WTC11 (cell line): ENCODE measurements at regions not wholly inside any gene's neighbourhood (a gene's known extent, or its start where the extent isn't known, plus 50 kb on each side); places are given as distances from the start of the nearest gene placed in this dataset.

Experiments
- ATAC-seq: fragments of 200-7000 bp; cut with Tn5 transposase; 2 replicates; pipeline ENCODE4 v1.10.0; 2021; ENCODE audit warnings: mild to moderate bottlenecking, moderate library complexity
- CTCF ChIA-PET: fragments of 300-600 bp; sonication (Branson Sonifier 250); formaldehyde crosslinking; loops from one replicate; lab custom pipeline; 2021; ENCODE audit warnings: antibody characterized with exemption; lab: Charles Lee
- POLR2A ChIA-PET: fragments of 350-600 bp; sonication (Branson Sonifier 250); formaldehyde crosslinking; loops from one replicate; lab custom pipeline; 2021; ENCODE audit warnings: antibody characterized with exemption; lab: Charles Lee
- DNase-seq: peaks from one replicate; pipeline ENCODE4 v3.0.0; 2021; ENCODE audit warnings: low spot score
- H3K27ac Mint-ChIP-seq: 2 replicates; pipeline ENCODE4 v1.8.0; 2021; ENCODE audit warnings: mixed read lengths
- H3K27me3 Mint-ChIP-seq: 2 replicates; pipeline ENCODE4 v1.8.0; 2021; ENCODE audit warnings: low read depth, mild to moderate bottlenecking, moderate library complexity, mixed read lengths
- H3K36me3 Mint-ChIP-seq: 2 replicates; pipeline ENCODE4 v1.8.0; 2021; ENCODE audit warnings: mixed read lengths
- H3K4me1 Mint-ChIP-seq: 2 replicates; pipeline ENCODE4 v1.8.0; 2022; ENCODE audit warnings: mixed read lengths
- H3K4me3 Mint-ChIP-seq: 2 replicates; pipeline ENCODE4 v1.8.0; 2021; ENCODE audit warnings: mild to moderate bottlenecking, moderate library complexity, mixed read lengths
- H3K9me3 Mint-ChIP-seq: 2 replicates; pipeline ENCODE4 v1.8.0; 2021; ENCODE audit warnings: mixed read lengths
- EMX1 ChIP-seq: fragments of 250-450 bp; sonication (Bioruptor Pico); IDR thresholded peaks from 2 replicates; pipeline ENCODE4 v1.8.0; 2021; ENCODE audit warnings: mild to moderate bottlenecking
- ESRRA ChIP-seq: sonication (generic); formaldehyde crosslinking; IDR thresholded peaks from 2 replicates; pipeline ENCODE4 v1.8.1; 2022; ENCODE audit warnings: mild to moderate bottlenecking, missing genetic modification reagents, borderline replicate concordance
- ETV6 ChIP-seq: sonication (generic); formaldehyde crosslinking; IDR thresholded peaks from 2 replicates; pipeline ENCODE4 v1.8.1; 2022; ENCODE audit warnings: mild to moderate bottlenecking, missing genetic modification reagents
- FOXK1 ChIP-seq: sonication (generic); formaldehyde crosslinking; IDR thresholded peaks from 2 replicates; pipeline ENCODE4 v1.8.0; 2022; ENCODE audit warnings: mild to moderate bottlenecking, moderate library complexity, missing genetic modification reagents
- GABPB1 ChIP-seq: sonication (generic); formaldehyde crosslinking; IDR thresholded peaks from 2 replicates; pipeline ENCODE4 v1.8.1; 2023; ENCODE audit warnings: mild to moderate bottlenecking, missing genetic modification reagents
- GTF2I ChIP-seq: fragments of 250-450 bp; sonication (Bioruptor Pico); conservative IDR thresholded peaks from 2 replicates; pipeline ENCODE4 v1.4.0; 2021; ENCODE audit warnings: mild to moderate bottlenecking
- HMGA2 ChIP-seq: fragments of 250-450 bp; sonication (Bioruptor Pico); IDR thresholded peaks from 2 replicates; pipeline ENCODE4 v1.4.0; 2021; ENCODE audit warnings: mild to moderate bottlenecking, moderate library complexity
- HMGXB4 ChIP-seq: sonication (generic); formaldehyde crosslinking; IDR thresholded peaks from 2 replicates; pipeline ENCODE4 v1.8.1; 2023; ENCODE audit warnings: mild to moderate bottlenecking, moderate library complexity, missing genetic modification reagents
- IRF1 ChIP-seq: sonication (generic); formaldehyde crosslinking; IDR thresholded peaks from 2 replicates; pipeline ENCODE4 v1.8.0; 2023; ENCODE audit warnings: missing genetic modification reagents
- JAZF1 ChIP-seq: fragments of 250-450 bp; sonication (Bioruptor Pico); IDR thresholded peaks from 2 replicates; pipeline ENCODE4 v1.9.0; 2021; ENCODE audit warnings: moderate library complexity, mild to moderate bottlenecking, inconsistent platforms
- KAT7 ChIP-seq: sonication (generic); formaldehyde crosslinking; IDR thresholded peaks from 2 replicates; pipeline ENCODE4 v1.8.1; 2023; ENCODE audit warnings: missing genetic modification reagents, mild to moderate bottlenecking, borderline replicate concordance
- NR1H2 ChIP-seq: sonication (generic); formaldehyde crosslinking; IDR thresholded peaks from 2 replicates; pipeline ENCODE4 v1.9.0; 2021; ENCODE audit warnings: mild to moderate bottlenecking, moderate library complexity, missing genetic modification reagents
- OVOL2 ChIP-seq: fragments of 250-450 bp; sonication (Bioruptor Pico); IDR thresholded peaks from 2 replicates; pipeline ENCODE4 v1.9.0; 2021; ENCODE audit warnings: mild to moderate bottlenecking, borderline replicate concordance
- ZNF138 ChIP-seq: sonication (generic); formaldehyde crosslinking; conservative IDR thresholded peaks from 2 replicates; pipeline ENCODE4 v1.8.1; 2022; ENCODE audit warnings: mild to moderate bottlenecking, moderate library complexity, missing genetic modification reagents
- ZNF263 ChIP-seq: sonication (generic); formaldehyde crosslinking; IDR thresholded peaks from 2 replicates; pipeline ENCODE4 v1.8.1; 2022; ENCODE audit warnings: low read depth, mild to moderate bottlenecking, moderate library complexity, missing genetic modification reagents
- ZNF423 ChIP-seq: fragments of 250-450 bp; sonication (Bioruptor Pico); IDR thresholded peaks from 2 replicates; pipeline ENCODE4 v2.1.2; 2022; ENCODE audit warnings: mild to moderate bottlenecking, moderate library complexity
- ZNF425 ChIP-seq: fragments of 250-450 bp; sonication (Bioruptor Pico); conservative IDR thresholded peaks from 2 replicates; pipeline ENCODE4 v1.9.0; 2021; ENCODE audit warnings: mild to moderate bottlenecking
- TF ChIP-seq, protein P1 (sequence below): sonication (generic); formaldehyde crosslinking; IDR thresholded peaks from 2 replicates; pipeline ENCODE4 v1.8.1; 2022; ENCODE audit warnings: low read depth, mild to moderate bottlenecking, moderate library complexity, missing genetic modification reagents, borderline replicate concordance

GRCh38 chr18:78867131-78867530, 112.5 kb upstream of the SALL3 start:
- ChIA-PET POLR2A (no interaction called here), CTCF (interaction anchor here (1.1 to 1.5 kb wide), 2 partner anchors 8 to 12 kb away, joined by 3 to 14 read pairs; no protein-coding TSS in a partner anchor)
- no peaks in the 10 kb centered on the region for H3K36me3 Mint-ChIP-seq
- no peaks in the 10 kb centered on the region; the same call in 1 of the 2 replicates for H3K27me3 Mint-ChIP-seq
- H3K27ac Mint-ChIP-seq, result no peak overlapping the region
- no peak for TF ChIP-seq HMGA2 (CRISPR knock-in tag)
- no peak for TF ChIP-seq IRF1
- no peak for TF ChIP-seq ZNF425 (CRISPR knock-in tag)
- TF ChIP-seq OVOL2 (CRISPR knock-in tag), result no peak
- no peak for TF ChIP-seq JAZF1
- H3K4me3 Mint-ChIP-seq, result no peak overlapping the region
- no peaks in the 10 kb centered on the region for H3K4me1 Mint-ChIP-seq
- H3K9me3 Mint-ChIP-seq, result peaks cover 13% of the 10 kb centered on the region; the same call in 1 of the 2 replicates
- DNase-seq (no peak), ATAC-seq (no peak)

DNA sequence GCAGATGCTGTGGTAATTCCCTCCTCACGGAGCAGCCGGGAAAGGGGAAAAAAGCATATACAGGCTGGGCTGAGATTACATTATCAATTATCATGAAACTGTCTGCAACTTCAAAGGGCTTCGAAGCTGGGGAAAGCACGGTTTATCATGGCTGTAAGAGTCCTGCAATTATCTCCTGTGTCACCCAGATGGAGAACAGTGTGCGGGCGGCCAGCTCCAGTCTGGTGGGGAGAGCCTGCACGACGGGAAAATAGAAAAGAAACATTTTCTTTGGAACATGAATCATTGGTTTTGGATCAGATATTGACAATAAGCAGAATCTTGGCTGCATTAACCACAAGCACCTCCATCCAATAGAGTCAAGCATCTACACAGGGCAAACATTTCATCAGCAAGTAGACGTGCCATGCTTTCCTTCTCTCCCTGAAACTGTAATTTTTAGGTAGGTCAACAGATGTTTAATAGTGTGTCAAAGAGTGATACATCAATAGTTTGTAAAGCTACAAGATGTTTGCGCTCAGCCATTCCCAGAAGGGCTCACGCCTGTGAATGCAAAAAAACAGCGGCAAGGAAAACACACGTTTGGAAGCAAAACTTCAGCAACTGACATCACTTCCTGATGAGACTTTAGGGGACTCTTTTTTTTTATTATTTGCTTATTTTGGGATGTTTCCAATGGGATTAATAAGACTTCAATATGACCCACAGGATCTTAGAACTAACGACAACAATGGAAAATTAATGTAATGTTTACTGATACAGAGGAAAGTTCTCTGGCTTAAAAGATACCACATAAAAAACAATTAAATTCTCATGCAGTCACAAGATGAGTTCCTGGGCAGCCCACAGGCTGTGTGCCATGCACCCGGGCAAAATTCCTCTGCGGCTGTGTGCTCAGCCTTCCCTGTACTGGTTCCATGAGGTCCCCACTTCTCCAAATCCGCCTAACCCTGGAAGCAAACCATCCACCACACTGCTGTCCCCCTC, 111.0 kb upstream of the SALL3 start:
- CTCF ChIA-PET, result no interaction called here
- DNase-seq (no peak), ATAC-seq (no peak)
- POLR2A ChIA-PET, result no interaction called here
- H3K36me3 Mint-ChIP-seq, result no peaks in the 10 kb centered on the region
- no peak overlapping the region for H3K27ac Mint-ChIP-seq
- no peaks in the 10 kb centered on the region for H3K4me1 Mint-ChIP-seq
- no peak overlapping the region for H3K4me3 Mint-ChIP-seq
- no peak for TF ChIP-seq ESRRA
- TF ChIP-seq EMX1 (CRISPR knock-in tag), result no peak
- TF ChIP-seq ZNF263 (CRISPR knock-in tag), result no peak
- TF ChIP-seq ZNF423 (CRISPR knock-in tag), result no peak
- TF ChIP-seq ZNF425 (CRISPR knock-in tag), result no peak
- TF ChIP-seq FOXK1 (CRISPR knock-in tag), result no peak
- TF ChIP-seq OVOL2 (CRISPR knock-in tag), result no peak
- no peak for TF ChIP-seq IRF1
- TF ChIP-seq GTF2I (CRISPR knock-in tag), result no peak
- TF ChIP-seq ETV6 (CRISPR knock-in tag), result no peak
- TF ChIP-seq, protein P1, sequence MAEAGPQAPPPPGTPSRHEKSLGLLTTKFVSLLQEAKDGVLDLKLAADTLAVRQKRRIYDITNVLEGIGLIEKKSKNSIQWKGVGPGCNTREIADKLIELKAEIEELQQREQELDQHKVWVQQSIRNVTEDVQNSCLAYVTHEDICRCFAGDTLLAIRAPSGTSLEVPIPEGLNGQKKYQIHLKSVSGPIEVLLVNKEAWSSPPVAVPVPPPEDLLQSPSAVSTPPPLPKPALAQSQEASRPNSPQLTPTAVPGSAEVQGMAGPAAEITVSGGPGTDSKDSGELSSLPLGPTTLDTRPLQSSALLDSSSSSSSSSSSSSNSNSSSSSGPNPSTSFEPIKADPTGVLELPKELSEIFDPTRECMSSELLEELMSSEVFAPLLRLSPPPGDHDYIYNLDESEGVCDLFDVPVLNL (CRISPR knock-in tag), result no peak
- TF ChIP-seq KAT7 (CRISPR knock-in tag), result no peak
- TF ChIP-seq NR1H2 (CRISPR knock-in tag), result no peak
- no peak for TF ChIP-seq HMGXB4 (CRISPR knock-in tag)
- no peak for TF ChIP-seq ZNF138 (CRISPR knock-in tag)
- no peak for TF ChIP-seq GABPB1 (CRISPR knock-in tag)
- H3K9me3 Mint-ChIP-seq, result peaks cover 13% of the 10 kb centered on the region; the same call in 1 of the 2 replicates
- no peaks in the 10 kb centered on the region; the same call in 1 of the 2 replicates for H3K27me3 Mint-ChIP-seq
